ENCODE measurements at regions not wholly inside any gene's neighbourhood (a gene's known extent, or its start where the extent isn't known, plus 50 kb on each side); places are given as distances from the start of the nearest gene placed in this dataset.
A peak's percentile ranks its signal among the peaks of the same experiment; 100 is the strongest.

DNA sequence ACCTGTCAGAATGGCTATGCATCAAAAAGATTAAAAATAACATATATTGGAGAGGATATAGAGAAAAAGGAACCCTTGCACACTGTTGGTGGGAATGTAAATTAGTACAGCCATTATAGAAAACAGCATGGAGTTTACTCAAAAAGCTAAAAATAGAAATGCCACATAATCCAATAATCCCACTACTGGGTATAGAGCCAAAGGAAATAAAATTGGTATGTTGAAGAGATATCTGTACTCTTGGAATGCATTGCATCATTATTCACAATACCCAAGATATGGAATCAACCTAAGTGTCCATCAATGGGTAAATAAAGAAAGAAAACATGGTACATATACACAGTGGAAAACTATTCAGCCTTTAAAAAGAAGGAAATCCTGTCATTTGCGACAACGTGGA is 77.2 kb downstream of the C1D start:
- no peak overlapping the region for H3K4me3 ChIP-seq (replicated peaks in 1 of 2; ENCODE audit: low read depth in 2 of 2, low read length in 2 of 2)
- TF ChIP-seq, protein P1, sequence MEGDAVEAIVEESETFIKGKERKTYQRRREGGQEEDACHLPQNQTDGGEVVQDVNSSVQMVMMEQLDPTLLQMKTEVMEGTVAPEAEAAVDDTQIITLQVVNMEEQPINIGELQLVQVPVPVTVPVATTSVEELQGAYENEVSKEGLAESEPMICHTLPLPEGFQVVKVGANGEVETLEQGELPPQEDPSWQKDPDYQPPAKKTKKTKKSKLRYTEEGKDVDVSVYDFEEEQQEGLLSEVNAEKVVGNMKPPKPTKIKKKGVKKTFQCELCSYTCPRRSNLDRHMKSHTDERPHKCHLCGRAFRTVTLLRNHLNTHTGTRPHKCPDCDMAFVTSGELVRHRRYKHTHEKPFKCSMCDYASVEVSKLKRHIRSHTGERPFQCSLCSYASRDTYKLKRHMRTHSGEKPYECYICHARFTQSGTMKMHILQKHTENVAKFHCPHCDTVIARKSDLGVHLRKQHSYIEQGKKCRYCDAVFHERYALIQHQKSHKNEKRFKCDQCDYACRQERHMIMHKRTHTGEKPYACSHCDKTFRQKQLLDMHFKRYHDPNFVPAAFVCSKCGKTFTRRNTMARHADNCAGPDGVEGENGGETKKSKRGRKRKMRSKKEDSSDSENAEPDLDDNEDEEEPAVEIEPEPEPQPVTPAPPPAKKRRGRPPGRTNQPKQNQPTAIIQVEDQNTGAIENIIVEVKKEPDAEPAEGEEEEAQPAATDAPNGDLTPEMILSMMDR (IDR thresholded peaks at IDR 0.05; ENCODE audit: low read depth, low read length), result no peak
- peak in 1 of 2 donors; percentile 15 for DNase-seq (ENCODE audit: low read depth in 2 of 2)

DNA sequence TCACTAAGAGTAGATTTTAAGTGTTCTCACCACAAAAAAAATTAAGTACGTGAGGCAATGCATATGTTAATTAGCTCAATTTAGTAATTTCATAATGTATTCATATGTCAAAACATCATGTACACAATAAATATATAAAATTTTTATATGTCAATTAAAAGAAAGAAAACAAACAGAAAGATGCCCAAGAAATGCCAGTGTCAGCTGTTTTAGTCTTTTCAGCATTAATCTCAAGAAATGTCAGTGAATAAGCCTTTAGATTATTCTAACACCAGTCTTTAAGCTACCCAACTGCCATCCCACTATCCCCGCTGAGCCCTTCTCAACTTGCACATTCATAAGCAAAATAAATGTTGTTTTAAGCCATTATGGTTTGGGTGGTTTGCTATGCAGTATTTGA is 76.5 kb downstream of the C1D start:
- H3K4me3 ChIP-seq (replicated peaks in 1 of 2; ENCODE audit: low read depth in 2 of 2, low read length in 2 of 2), result no peak overlapping the region
- TF ChIP-seq, protein P1 (IDR thresholded peaks at IDR 0.05; ENCODE audit: low read depth, low read length), result no peak
- no peak for DNase-seq (ENCODE audit: low read depth in 2 of 2)

Data from cardiac fibroblast (primary cell).